ENCODE measurements at regions not wholly inside any gene's neighbourhood (a gene's known extent, or its start where the extent isn't known, plus 50 kb on each side); places are given as distances from the start of the nearest gene placed in this dataset.

- CTCF ChIA-PET = no interaction called here
- Histone ChIP-seq H3K4me1 (ENCODE audit: control insufficient read depth, insufficient read depth, low read length) (no peaks in the 10 kb centered on the region), H3K36me3 (ENCODE audit: control insufficient read depth, insufficient read depth, low read length) (no peaks in the 10 kb centered on the region), H3K4me3 (ENCODE audit: low read depth in 2 of 2, low read length in 2 of 2) (no peak overlapping the region), H3K27ac (ENCODE audit: low read length) (no peak overlapping the region), H3K9me3 (ENCODE audit: control insufficient read depth, insufficient read depth, low read depth, low read length) (no peaks in the 10 kb centered on the region), H3K27me3 (ENCODE audit: control insufficient read depth, insufficient read depth, low read length) (no peaks in the 10 kb centered on the region)
- in situ Hi-C loops (cut with HindIII; ENCODE audit: low pct_unique_long_range_greater_than_20kb, low sequenced_read_pairs) = no loop called here
- ATAC-seq (no peak), DNase-seq (ENCODE audit: low read depth, low spot score) (no peak)
- POLR2A ChIA-PET = no interaction called here
- no TSS peak for BruUV-seq (replicated peaks)
- intact Hi-C loops (cut with micrococcal nuclease; ENCODE audit: unreplicated experiment) = no loop called here
- no peak for TF ChIP-seq POLR2AphosphoS5 (IDR thresholded peaks at IDR 0.05; ENCODE audit: low read depth, low read length)
- TF ChIP-seq CTCF (IDR thresholded peaks at IDR 0.05) = no peak
- TF ChIP-seq, protein P1, sequence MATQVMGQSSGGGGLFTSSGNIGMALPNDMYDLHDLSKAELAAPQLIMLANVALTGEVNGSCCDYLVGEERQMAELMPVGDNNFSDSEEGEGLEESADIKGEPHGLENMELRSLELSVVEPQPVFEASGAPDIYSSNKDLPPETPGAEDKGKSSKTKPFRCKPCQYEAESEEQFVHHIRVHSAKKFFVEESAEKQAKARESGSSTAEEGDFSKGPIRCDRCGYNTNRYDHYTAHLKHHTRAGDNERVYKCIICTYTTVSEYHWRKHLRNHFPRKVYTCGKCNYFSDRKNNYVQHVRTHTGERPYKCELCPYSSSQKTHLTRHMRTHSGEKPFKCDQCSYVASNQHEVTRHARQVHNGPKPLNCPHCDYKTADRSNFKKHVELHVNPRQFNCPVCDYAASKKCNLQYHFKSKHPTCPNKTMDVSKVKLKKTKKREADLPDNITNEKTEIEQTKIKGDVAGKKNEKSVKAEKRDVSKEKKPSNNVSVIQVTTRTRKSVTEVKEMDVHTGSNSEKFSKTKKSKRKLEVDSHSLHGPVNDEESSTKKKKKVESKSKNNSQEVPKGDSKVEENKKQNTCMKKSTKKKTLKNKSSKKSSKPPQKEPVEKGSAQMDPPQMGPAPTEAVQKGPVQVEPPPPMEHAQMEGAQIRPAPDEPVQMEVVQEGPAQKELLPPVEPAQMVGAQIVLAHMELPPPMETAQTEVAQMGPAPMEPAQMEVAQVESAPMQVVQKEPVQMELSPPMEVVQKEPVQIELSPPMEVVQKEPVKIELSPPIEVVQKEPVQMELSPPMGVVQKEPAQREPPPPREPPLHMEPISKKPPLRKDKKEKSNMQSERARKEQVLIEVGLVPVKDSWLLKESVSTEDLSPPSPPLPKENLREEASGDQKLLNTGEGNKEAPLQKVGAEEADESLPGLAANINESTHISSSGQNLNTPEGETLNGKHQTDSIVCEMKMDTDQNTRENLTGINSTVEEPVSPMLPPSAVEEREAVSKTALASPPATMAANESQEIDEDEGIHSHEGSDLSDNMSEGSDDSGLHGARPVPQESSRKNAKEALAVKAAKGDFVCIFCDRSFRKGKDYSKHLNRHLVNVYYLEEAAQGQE (IDR thresholded peaks at IDR 0.05; ENCODE audit: insufficient read depth in 1 of 2, low read depth in 2 of 2, low read length in 1 of 2) = no peak
- no peak for TF ChIP-seq SIN3A (IDR thresholded peaks at IDR 0.05; ENCODE audit: borderline replicate concordance, insufficient read depth, low read depth, low read length)
- no peak for TF ChIP-seq TCF7L2 (IDR thresholded peaks at IDR 0.05; ENCODE audit: low read depth, low read length)
These were observed 870.3 kb upstream of the CHORDC1 start for GRCh38 chr11:91093141-91093540.

GRCh38 chr11:91091563-91091962 is 868.7 kb upstream of the CHORDC1 start:
- Histone ChIP-seq H3K27me3 (ENCODE audit: control insufficient read depth, insufficient read depth, low read length) (no peaks in the 10 kb centered on the region), H3K4me3 (ENCODE audit: low read depth in 2 of 2, low read length in 2 of 2) (no peak overlapping the region), H3K9me3 (ENCODE audit: control insufficient read depth, insufficient read depth, low read depth, low read length) (no peaks in the 10 kb centered on the region), H3K4me1 (ENCODE audit: control insufficient read depth, insufficient read depth, low read length) (no peaks in the 10 kb centered on the region), H3K27ac (ENCODE audit: low read length) (no peak overlapping the region), H3K36me3 (ENCODE audit: control insufficient read depth, insufficient read depth, low read length) (no peaks in the 10 kb centered on the region)
- in situ Hi-C loops (cut with HindIII; ENCODE audit: low pct_unique_long_range_greater_than_20kb, low sequenced_read_pairs) = no loop called here
- ChIA-PET CTCF (no interaction called here), POLR2A (no interaction called here)
- no TSS peak for BruUV-seq (replicated peaks)
- ATAC-seq (no peak), DNase-seq (ENCODE audit: low read depth, low spot score) (no peak)
- intact Hi-C loops (cut with micrococcal nuclease; ENCODE audit: unreplicated experiment) = no loop called here
- no peak for TF ChIP-seq SIN3A (IDR thresholded peaks at IDR 0.05; ENCODE audit: borderline replicate concordance, insufficient read depth, low read depth, low read length)

DNA sequence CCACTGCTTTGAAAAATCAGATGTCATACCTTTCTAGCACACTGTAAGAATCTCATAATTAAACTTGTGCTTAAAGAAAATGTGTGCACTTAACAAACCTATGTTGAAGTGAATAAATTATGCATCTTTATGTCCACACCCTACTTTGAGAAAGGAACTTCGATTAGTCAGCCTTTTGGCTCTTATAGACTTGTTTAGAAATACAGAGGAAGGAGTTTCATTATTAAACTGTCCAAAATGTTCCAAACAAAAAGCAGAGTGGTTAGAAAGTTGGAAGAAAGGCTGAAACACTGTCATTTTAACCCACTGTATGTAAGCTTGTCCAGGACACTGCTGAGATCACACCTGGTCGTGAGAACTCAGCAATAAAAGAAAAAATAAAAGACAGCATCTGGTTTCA is 863.2 kb upstream of the CHORDC1 start:
- H3K9me3 ChIP-seq (ENCODE audit: control insufficient read depth, insufficient read depth, low read depth, low read length) = no peaks in the 10 kb centered on the region
- POLR2A ChIA-PET = no interaction called here
- no peaks in the 10 kb centered on the region for H3K27me3 ChIP-seq (ENCODE audit: control insufficient read depth, insufficient read depth, low read length)
- ATAC-seq (no peak), DNase-seq (ENCODE audit: low read depth, low spot score) (no peak)
- H3K36me3 ChIP-seq (ENCODE audit: control insufficient read depth, insufficient read depth, low read length) = no peaks in the 10 kb centered on the region
- in situ Hi-C loops (cut with HindIII; ENCODE audit: low pct_unique_long_range_greater_than_20kb, low sequenced_read_pairs) (no loop called here), intact Hi-C loops (cut with micrococcal nuclease; ENCODE audit: unreplicated experiment) (no loop called here)
- CTCF ChIA-PET = no interaction called here
- no peak overlapping the region for H3K4me3 ChIP-seq (ENCODE audit: low read depth in 2 of 2, low read length in 2 of 2)
- BruUV-seq (replicated peaks) = no TSS peak
- H3K27ac ChIP-seq (ENCODE audit: low read length) = no peak overlapping the region
- TF ChIP-seq, protein P1 (IDR thresholded peaks at IDR 0.05; ENCODE audit: insufficient read depth in 1 of 2, low read depth in 2 of 2, low read length in 1 of 2) = no peak
- no peaks in the 10 kb centered on the region for H3K4me1 ChIP-seq (ENCODE audit: control insufficient read depth, insufficient read depth, low read length)
